Tibial nerve (tissue), 3 donors: ENCODE measurements at regions not wholly inside any gene's neighbourhood (a gene's known extent, or its start where the extent isn't known, plus 50 kb on each side); places are given as distances from the start of the nearest gene placed in this dataset.

ENCODE experiments used
- POLR2A ChIP-seq, 2 donors: fragments of 450-650 bp; IDR thresholded peaks; one replicate each; pipeline ENCODE4 v1.6.1; 2017; ENCODE audit warnings: antibody characterized with exemption in 2 of 2, mild to moderate bottlenecking in 2 of 2, moderate library complexity in 2 of 2
- TF ChIP-seq, protein P1 (sequence below), 5 experiments: fragments of 200-600 bp in 3 of 5; fragments of 450-650 bp in 2 of 5; sonication (generic) in 3 of 5; IDR thresholded peaks; one replicate each; pipeline ENCODE4 v1.5.1; 2016 to 2019; ENCODE audit warnings: antibody characterized with exemption in 5 of 5, mild to moderate bottlenecking in 3 of 5, moderate library complexity in 2 of 5

DNA sequence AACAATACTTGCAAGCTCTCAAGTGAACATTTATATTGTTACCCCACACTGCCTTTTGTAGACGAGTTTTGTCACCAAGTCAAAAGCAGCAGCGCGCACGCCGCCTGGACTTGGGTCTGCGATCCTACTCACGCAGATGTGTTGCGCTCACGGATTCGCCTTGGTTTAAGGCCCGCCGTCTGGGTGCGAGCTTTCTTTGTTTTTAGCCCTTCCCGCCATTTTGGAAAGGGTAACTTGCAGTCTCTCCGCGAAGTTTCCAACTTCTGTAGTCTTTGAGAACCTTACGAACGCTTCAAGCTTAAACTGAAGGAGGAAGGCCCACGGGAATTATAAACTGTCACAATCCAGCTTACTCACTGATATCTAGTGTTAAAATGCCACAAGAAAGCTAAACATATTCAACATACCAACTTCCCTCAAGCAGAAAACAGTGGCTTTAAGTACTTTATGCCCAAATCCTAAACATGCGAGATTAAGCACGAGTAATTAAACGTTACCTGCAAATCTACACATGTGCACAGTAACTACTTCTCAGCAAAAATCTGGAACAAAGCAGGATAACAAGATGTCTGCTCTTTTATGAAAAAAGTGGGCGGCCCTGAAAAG is 80.4 kb upstream of the BTN3A2 start:
- TF ChIP-seq, protein P1, sequence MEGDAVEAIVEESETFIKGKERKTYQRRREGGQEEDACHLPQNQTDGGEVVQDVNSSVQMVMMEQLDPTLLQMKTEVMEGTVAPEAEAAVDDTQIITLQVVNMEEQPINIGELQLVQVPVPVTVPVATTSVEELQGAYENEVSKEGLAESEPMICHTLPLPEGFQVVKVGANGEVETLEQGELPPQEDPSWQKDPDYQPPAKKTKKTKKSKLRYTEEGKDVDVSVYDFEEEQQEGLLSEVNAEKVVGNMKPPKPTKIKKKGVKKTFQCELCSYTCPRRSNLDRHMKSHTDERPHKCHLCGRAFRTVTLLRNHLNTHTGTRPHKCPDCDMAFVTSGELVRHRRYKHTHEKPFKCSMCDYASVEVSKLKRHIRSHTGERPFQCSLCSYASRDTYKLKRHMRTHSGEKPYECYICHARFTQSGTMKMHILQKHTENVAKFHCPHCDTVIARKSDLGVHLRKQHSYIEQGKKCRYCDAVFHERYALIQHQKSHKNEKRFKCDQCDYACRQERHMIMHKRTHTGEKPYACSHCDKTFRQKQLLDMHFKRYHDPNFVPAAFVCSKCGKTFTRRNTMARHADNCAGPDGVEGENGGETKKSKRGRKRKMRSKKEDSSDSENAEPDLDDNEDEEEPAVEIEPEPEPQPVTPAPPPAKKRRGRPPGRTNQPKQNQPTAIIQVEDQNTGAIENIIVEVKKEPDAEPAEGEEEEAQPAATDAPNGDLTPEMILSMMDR (IDR thresholded peaks at IDR 0.05): no peak
- TF ChIP-seq POLR2A (IDR thresholded peaks at IDR 0.05): no peak
